Trophoblast cell (in vitro differentiated cells and primary cell): ENCODE measurements at regions not wholly inside any gene's neighbourhood (a gene's known extent, or its start where the extent isn't known, plus 50 kb on each side); places are given as distances from the start of the nearest gene placed in this dataset.

ENCODE experiments used
- DNase-seq, 2 donors: peaks; one replicate each; pipeline ENCODE4 v3.0.0-alpha.2; 2016
- H2AFZ ChIP-seq: 2 replicates; pipeline ENCODE4 v1.6.1; 2013; ENCODE audit warnings: low read length, moderate library complexity, mild to moderate bottlenecking; ENCODE audit not compliant: insufficient read depth, poor library complexity
- H2AK5ac ChIP-seq: 2 replicates; pipeline ENCODE4 v1.6.1; 2013; ENCODE audit warnings: mild to moderate bottlenecking, low read length
- H2BK120ac ChIP-seq: 2 replicates; pipeline ENCODE4 v1.6.1; 2013; ENCODE audit warnings: low read length, mild to moderate bottlenecking, moderate library complexity; ENCODE audit not compliant: insufficient read depth, poor library complexity
- H2BK12ac ChIP-seq: 2 replicates; pipeline ENCODE4 v1.6.1; 2013; ENCODE audit warnings: mild to moderate bottlenecking, low read length, moderate library complexity
- H2BK5ac ChIP-seq: 2 replicates; pipeline ENCODE4 v1.6.1; 2013; ENCODE audit warnings: low read length, low read depth, moderate library complexity, mild to moderate bottlenecking; ENCODE audit not compliant: poor library complexity
- H3K14ac ChIP-seq: 2 replicates; pipeline ENCODE4 v1.6.1; 2013; ENCODE audit warnings: mild to moderate bottlenecking, low read length
- H3K18ac ChIP-seq: 2 replicates; pipeline ENCODE4 v1.6.1; 2013; ENCODE audit warnings: mild to moderate bottlenecking, low read length
- H3K23ac ChIP-seq: 2 replicates; pipeline ENCODE4 v1.6.1; 2013; ENCODE audit warnings: low read length
- H3K27ac ChIP-seq: 2 replicates; pipeline ENCODE4 v1.5.1; 2013; ENCODE audit warnings: low read depth, mild to moderate bottlenecking, inconsistent platforms, low read length, moderate library complexity
- H3K27me3 ChIP-seq: 2 replicates; pipeline ENCODE4 v1.6.1; 2013; ENCODE audit warnings: inconsistent platforms, mild to moderate bottlenecking, low read length, moderate library complexity; ENCODE audit not compliant: insufficient read depth
- H3K36me3 ChIP-seq, 2 experiments: 1 replicate in 1 of 2; 2 replicates in 1 of 2; pipeline ENCODE4 v1.6.1; 2013; ENCODE audit warnings: low read length in 2 of 2, mild to moderate bottlenecking in 2 of 2, moderate library complexity in 1 of 2; ENCODE audit not compliant: insufficient read depth in 2 of 2, control insufficient read depth in 1 of 2
- H3K4ac ChIP-seq: 2 replicates; pipeline ENCODE4 v1.6.1; 2013; ENCODE audit warnings: low read depth, mild to moderate bottlenecking, low read length, moderate library complexity
- H3K4me1 ChIP-seq, 2 experiments: 1 replicate in 1 of 2; 2 replicates in 1 of 2; pipeline ENCODE4 v1.6.1; 2013; ENCODE audit warnings: low read length in 2 of 2, mild to moderate bottlenecking in 2 of 2, moderate library complexity in 1 of 2; ENCODE audit not compliant: insufficient read depth in 2 of 2, control insufficient read depth in 1 of 2
- H3K4me2 ChIP-seq: 2 replicates; pipeline ENCODE4 v1.6.1; 2013; ENCODE audit warnings: inconsistent platforms, mild to moderate bottlenecking, low read length, moderate library complexity
- H3K4me3 ChIP-seq: 2 replicates; pipeline ENCODE4 v1.5.1; 2013; ENCODE audit warnings: mild to moderate bottlenecking, low read depth, low read length, inconsistent platforms
- H3K79me1 ChIP-seq: one replicate; pipeline ENCODE4 v1.6.1; 2013; ENCODE audit warnings: low read length
- H3K79me2 ChIP-seq: 2 replicates; pipeline ENCODE4 v1.6.1; 2013; ENCODE audit warnings: low read length, mild to moderate bottlenecking; ENCODE audit not compliant: control insufficient read depth, insufficient read depth, poor library complexity
- H3K9ac ChIP-seq: 2 replicates; pipeline ENCODE4 v1.6.1; 2013; ENCODE audit warnings: mild to moderate bottlenecking, low read length
- H3K9me3 ChIP-seq: 2 replicates; pipeline ENCODE4 v1.6.1; 2013; ENCODE audit warnings: low read depth, mild to moderate bottlenecking, control low read depth, inconsistent platforms, low read length; ENCODE audit not compliant: insufficient read depth
- H4K12ac ChIP-seq: 2 replicates; pipeline ENCODE4 v1.6.1; 2013; ENCODE audit warnings: low read depth, mild to moderate bottlenecking, low read length, moderate library complexity
- H4K8ac ChIP-seq: 2 replicates; pipeline ENCODE4 v1.6.1; 2013; ENCODE audit warnings: low read depth, mild to moderate bottlenecking, low read length, moderate library complexity
- H4K91ac ChIP-seq: one replicate; pipeline ENCODE4 v1.6.1; 2013; ENCODE audit warnings: low read depth, mild to moderate bottlenecking, low read length, moderate library complexity
- WGBS: extraction: QIAGEN DNeasy Blood & Tissue Kit; methylation state at CpG from one replicate; pipeline ENCODE4 v1.1.7; 2013; ENCODE audit warnings: missing lambda C conversion rate; ENCODE audit not compliant: insufficient read length, insufficient coverage; ENCODE audit errors: extremely low coverage; 5-methylcytosine and 5-hydroxymethylcytosine counted together

GRCh38 chr6:82686719-82687118 lies 323.1 kb downstream of the TPBG start:
- Histone ChIP-seq H3K4ac (no peak overlapping the region), H3K27me3 (no peaks in the 10 kb centered on the region), H3K23ac (no peak overlapping the region), H4K12ac (no peak overlapping the region), H2AFZ (no peak overlapping the region), H3K27ac (no peak overlapping the region), H3K4me1 (no peaks in the 10 kb centered on the region), H3K18ac (no peak overlapping the region), H2BK120ac (no peak overlapping the region), H4K8ac (no peak overlapping the region), H3K79me2 (no peaks in the 10 kb centered on the region), H3K4me3 (no peak overlapping the region), H3K4me2 (no peak overlapping the region), H3K36me3 (no peaks in the 10 kb centered on the region), H3K79me1 (no peaks in the 10 kb centered on the region), H4K91ac (no peak overlapping the region), H3K14ac (no peak overlapping the region), H2BK12ac (no peak overlapping the region), H3K9me3 (no peaks in the 10 kb centered on the region), H3K9ac (no peak overlapping the region), H2BK5ac (no peak overlapping the region), H2AK5ac (no peak overlapping the region)
- no CpG with 5 or more reads among the region's 3 CpGs for WGBS
- DNase-seq: no peak

- Histone ChIP-seq H4K91ac (no peak overlapping the region), H3K27ac (no peak overlapping the region), H3K4ac (no peak overlapping the region), H3K27me3 (no peaks in the 10 kb centered on the region), H3K23ac (no peak overlapping the region), H3K36me3 (no peaks in the 10 kb centered on the region), H2AFZ (no peak overlapping the region), H3K4me2 (no peak overlapping the region), H3K4me1 (no peaks in the 10 kb centered on the region), H3K79me1 (no peaks in the 10 kb centered on the region), H2BK120ac (no peak overlapping the region), H3K4me3 (no peak overlapping the region), H2BK5ac (no peak overlapping the region), H3K79me2 (no peaks in the 10 kb centered on the region), H3K14ac (no peak overlapping the region), H3K9me3 (no peaks in the 10 kb centered on the region), H3K9ac (no peak overlapping the region), H2BK12ac (no peak overlapping the region), H4K8ac (no peak overlapping the region), H4K12ac (no peak overlapping the region), H2AK5ac (no peak overlapping the region), H3K18ac (no peak overlapping the region)
- DNase-seq: no peak
- no CpG with 5 or more reads among the region's 7 CpGs for WGBS
These were observed 324.2 kb downstream of the TPBG start for GRCh38 chr6:82687855-82688254.

DNA sequence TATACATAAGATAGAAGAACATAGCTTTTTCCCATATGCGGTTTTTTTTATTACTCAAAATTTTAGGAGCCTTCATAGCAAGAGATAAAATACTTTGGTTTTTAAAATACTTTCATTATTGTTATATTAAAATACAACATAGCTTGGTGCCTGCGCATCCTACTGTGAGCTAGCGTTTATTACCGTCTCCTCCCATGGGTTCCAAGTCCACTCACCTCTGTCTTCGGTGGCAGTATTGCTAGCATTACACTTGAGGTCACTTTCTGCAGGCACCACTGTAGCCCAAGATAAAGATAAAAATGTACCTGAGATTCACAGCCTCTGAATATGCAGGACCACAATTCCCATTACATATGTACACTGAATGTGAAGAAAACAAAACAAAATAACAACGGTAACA lies 326.7 kb downstream of the TPBG start:
- Histone ChIP-seq H3K4me1 (no peaks in the 10 kb centered on the region), H3K18ac (no peak overlapping the region), H2AFZ (no peak overlapping the region), H3K79me2 (no peaks in the 10 kb centered on the region), H3K23ac (no peak overlapping the region), H3K4me3 (no peak overlapping the region), H3K4me2 (no peak overlapping the region), H3K9ac (no peak overlapping the region), H2BK5ac (no peak overlapping the region), H3K4ac (no peak overlapping the region), H2AK5ac (no peak overlapping the region), H3K36me3 (no peaks in the 10 kb centered on the region), H3K79me1 (no peaks in the 10 kb centered on the region), H2BK120ac (no peak overlapping the region), H3K9me3 (no peaks in the 10 kb centered on the region), H3K27ac (no peak overlapping the region), H4K12ac (no peak overlapping the region), H2BK12ac (no peak overlapping the region), H4K91ac (no peak overlapping the region), H3K14ac (no peak overlapping the region), H3K27me3 (no peaks in the 10 kb centered on the region), H4K8ac (no peak overlapping the region)
- no peak for DNase-seq
- WGBS: no CpG with 5 or more reads among the region's 6 CpGs

DNA sequence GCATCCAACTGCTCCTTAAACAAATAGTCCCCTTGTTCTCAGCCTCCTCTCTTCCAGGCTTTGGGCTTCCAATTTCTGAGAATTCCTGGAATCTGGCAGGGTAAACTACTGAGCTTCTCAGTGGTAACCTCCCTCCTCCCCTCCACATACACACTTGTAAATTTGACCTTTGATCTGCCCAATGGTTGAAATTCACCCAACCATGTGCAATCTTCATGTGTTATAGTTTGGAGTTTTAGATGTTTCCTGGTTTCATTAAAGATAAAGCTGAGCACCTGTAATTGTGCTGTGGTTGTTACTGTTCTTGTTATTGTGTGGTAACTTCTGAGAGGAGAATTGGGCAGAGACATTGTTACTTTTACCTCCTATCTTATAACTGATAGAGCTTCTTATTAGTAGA lies 328.4 kb downstream of the TPBG start:
- Histone ChIP-seq H3K4me1 (no peaks in the 10 kb centered on the region), H3K4ac (no peak overlapping the region), H3K14ac (no peak overlapping the region), H3K23ac (no peak overlapping the region), H4K91ac (no peak overlapping the region), H3K27me3 (no peaks in the 10 kb centered on the region), H2BK12ac (no peak overlapping the region), H3K9ac (no peak overlapping the region), H3K36me3 (no peaks in the 10 kb centered on the region), H3K79me2 (no peaks in the 10 kb centered on the region), H3K4me2 (no peak overlapping the region), H3K9me3 (no peaks in the 10 kb centered on the region), H3K4me3 (no peak overlapping the region), H2AFZ (no peak overlapping the region), H2BK120ac (no peak overlapping the region), H4K8ac (no peak overlapping the region), H3K27ac (no peak overlapping the region), H3K79me1 (no peaks in the 10 kb centered on the region), H2AK5ac (no peak overlapping the region), H2BK5ac (no peak overlapping the region), H4K12ac (no peak overlapping the region), H3K18ac (no peak overlapping the region)
- DNase-seq: no peak

GRCh38 chr6:82693094-82693493 lies 329.5 kb downstream of the TPBG start:
- Histone ChIP-seq H3K9me3 (no peaks in the 10 kb centered on the region), H3K23ac (no peak overlapping the region), H3K36me3 (no peaks in the 10 kb centered on the region), H2BK12ac (no peak overlapping the region), H2AK5ac (no peak overlapping the region), H3K14ac (no peak overlapping the region), H3K27me3 (no peaks in the 10 kb centered on the region), H3K4me3 (no peak overlapping the region), H2BK120ac (no peak overlapping the region), H3K18ac (no peak overlapping the region), H4K91ac (no peak overlapping the region), H2AFZ (no peak overlapping the region), H3K4ac (no peak overlapping the region), H3K4me2 (no peak overlapping the region), H4K12ac (no peak overlapping the region), H3K4me1 (no peaks in the 10 kb centered on the region), H4K8ac (no peak overlapping the region), H3K79me2 (no peaks in the 10 kb centered on the region), H3K9ac (no peak overlapping the region), H3K79me1 (no peaks in the 10 kb centered on the region), H2BK5ac (no peak overlapping the region), H3K27ac (no peak overlapping the region)
- no peak for DNase-seq
- no CpG with 5 or more reads among the region's 1 CpG for WGBS
